NCI-H2029 treated with DMSO at 0.1 percent for 48 hours (cell line): ENCODE measurements at regions not wholly inside any gene's neighbourhood (a gene's known extent, or its start where the extent isn't known, plus 50 kb on each side); places are given as distances from the start of the nearest gene placed in this dataset.
"Not testable (repeated sequence)": the region's sequence is repeated elsewhere in the genome, so short reads cannot be mapped to it uniquely, and the experiment has no call there.

ENCODE experiments used
- DNase-seq: peaks from one replicate; lab custom pipeline; 2025; lab: John Stamatoyannopoulos, UW

- DNase-seq: not testable (repeated sequence)
Measured at GRCh38 chr9:102174202-102174601, 435.8 kb upstream of the GRIN3A start.

- DNase-seq: no peak
Measured at GRCh38 chr9:102164247-102164646, 425.8 kb upstream of the GRIN3A start.

DNA sequence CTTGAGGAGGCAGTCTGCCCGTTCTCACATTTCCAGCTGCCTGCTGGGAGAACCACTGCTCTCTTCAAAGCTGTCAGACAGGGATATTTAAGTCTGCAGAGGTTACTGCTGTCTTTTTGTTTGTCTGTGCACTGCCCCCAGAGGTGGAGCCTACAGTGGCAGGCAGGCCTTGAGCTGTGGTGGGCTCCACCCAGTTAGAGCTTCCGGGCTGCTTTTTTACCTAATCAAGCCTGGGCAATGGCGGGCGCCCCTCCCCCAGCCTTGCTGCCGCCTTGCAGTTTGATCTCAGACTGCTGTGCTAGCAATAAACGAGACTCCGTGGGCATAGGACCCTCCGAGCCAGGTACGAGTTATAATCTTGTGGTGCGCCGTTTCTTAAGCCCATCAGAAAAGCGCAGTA, 414.6 kb upstream of the GRIN3A start:
- DNase-seq: not testable (repeated sequence)

DNA sequence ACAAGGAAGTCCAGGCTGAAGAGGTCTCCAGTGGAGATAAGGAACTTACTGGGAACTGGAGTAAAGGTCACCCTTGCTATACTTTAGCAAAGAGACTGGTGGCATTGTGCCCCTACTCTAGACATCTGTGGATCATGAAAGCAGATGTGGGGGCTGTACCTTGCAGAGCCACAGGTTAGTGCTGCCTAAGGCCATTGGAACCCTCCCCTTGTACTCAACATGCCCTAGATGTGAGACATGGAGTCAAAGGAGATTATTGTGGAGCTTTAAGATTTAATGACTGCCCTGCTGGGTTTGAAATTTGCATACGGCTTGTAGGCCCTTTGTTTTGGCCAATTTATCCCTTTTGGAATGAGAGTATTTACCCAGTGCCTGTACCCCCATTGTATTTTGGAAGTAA, 397.3 kb upstream of the GRIN3A start:
- DNase-seq: no peak

DNA sequence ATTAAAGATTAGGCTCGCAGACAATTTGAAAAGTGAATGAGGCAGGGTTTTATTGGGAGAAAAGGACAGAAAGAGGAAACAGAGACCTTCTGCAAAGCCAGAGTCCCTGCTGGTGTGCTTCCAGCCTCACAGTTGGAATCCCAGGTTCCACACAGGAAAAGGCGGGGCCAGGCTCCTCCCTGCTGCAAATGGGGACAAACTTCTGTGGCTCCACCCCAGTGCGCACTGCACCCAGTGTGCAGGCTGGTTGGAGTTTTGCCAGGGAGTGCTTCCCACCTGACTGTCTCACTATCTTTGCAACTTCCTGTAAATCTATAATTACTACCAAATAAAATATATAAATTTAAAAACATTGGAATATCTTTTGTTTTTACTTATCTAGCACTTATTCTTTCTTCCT, 386.0 kb upstream of the GRIN3A start:
- DNase-seq: no peak

GRCh38 chr9:102114557-102114956, 376.1 kb upstream of the GRIN3A start:
- no peak for DNase-seq

DNA sequence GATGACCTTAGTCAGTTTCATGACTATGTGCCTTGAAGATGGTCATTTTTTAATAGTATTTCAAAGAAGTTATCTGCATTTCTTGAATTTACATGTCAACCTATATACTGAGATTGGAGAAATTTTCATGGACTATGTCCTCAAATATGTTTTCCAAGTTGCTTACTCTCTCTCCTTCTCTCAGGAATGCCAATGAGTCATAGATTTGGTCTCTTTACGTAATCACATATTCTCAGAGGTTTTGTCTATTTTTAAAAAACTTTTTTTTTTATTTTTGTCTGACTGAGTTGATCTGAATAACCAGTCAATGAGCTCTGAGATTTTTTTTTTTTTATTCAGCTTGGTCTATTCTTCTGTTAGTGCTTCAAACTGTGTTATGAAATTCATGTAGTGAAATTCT, 374.7 kb upstream of the GRIN3A start:
- no peak for DNase-seq

- DNase-seq: no peak
Measured at GRCh38 chr9:102106439-102106838, 368.0 kb upstream of the GRIN3A start.

GRCh38 chr9:102101723-102102122, 363.3 kb upstream of the GRIN3A start:
- DNase-seq: no peak

DNA sequence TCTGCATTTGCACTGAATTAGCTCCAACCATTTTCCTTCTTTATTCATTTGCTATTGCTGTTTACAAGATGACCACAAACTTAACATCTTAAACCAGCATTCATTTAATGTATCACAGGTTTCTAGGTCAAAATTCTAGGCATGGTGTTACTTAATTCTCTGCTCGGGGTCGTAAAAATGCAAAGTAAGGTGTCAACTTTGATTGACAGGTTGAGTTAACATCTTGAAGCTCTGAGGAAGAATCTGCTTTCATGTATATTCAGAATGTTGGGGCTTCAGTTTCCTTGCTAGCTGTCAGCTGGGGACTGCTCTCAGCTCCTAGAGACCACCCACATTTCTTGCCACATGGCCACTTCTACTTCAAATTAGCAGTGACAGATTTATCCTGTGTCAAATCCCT, 348.7 kb upstream of the GRIN3A start:
- DNase-seq: no peak

DNA sequence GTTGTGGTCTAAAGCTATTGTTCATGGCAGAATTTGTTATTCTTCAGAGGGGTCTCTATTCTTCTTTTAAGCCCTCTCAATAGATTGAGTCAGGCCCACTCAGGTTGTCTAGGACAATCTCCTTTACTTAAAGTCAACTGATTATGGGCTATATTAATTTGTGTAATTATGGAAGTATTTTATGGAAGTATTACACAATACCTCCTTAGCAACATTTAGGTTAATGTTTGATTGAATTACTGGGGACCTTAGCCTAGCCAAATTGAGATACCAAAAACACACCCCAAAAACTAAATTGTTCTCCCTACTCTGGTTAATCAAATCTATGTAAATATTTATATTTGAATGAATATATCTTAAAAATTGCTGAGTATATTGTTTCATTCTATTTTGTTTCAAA, 347.1 kb upstream of the GRIN3A start:
- DNase-seq: no peak

DNA sequence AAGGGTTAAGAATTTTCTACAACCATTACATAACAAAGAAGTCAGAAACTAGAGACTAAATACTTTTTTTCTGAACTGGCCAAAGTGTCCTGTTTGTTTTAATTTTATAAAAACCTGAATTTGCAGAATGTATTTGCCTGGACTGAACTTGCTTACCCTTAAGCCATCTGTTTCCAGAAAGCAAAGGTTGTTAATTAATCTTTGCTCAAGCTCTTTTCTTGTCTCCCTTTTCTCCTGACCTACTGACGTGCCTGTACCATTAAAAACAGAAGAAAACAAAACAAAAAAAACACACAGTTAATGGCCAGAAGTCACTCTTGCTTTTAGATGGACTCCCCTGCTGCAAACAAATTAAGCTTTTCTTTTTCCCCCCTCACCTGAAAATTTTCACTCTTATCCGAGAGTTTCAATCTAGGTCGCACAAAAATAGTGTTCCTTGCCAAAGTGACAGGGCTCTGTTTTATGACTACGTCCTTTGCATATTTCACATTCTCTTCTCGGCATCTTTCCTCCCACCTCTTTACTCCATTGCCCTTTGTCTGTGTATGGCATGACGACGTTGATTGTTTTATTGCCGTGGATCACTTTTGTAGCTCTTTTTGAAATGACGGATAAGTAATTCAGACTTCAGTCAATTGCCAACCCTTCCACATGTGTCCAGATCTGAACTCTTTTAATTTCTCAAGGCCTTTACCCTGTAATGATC, 333.8 kb upstream of the GRIN3A start:
- no peak for DNase-seq

- no peak for DNase-seq
Measured at GRCh38 chr9:102069969-102070368, 331.5 kb upstream of the GRIN3A start.

GRCh38 chr9:102054811-102055210, 316.4 kb upstream of the GRIN3A start:
- DNase-seq: no peak

DNA sequence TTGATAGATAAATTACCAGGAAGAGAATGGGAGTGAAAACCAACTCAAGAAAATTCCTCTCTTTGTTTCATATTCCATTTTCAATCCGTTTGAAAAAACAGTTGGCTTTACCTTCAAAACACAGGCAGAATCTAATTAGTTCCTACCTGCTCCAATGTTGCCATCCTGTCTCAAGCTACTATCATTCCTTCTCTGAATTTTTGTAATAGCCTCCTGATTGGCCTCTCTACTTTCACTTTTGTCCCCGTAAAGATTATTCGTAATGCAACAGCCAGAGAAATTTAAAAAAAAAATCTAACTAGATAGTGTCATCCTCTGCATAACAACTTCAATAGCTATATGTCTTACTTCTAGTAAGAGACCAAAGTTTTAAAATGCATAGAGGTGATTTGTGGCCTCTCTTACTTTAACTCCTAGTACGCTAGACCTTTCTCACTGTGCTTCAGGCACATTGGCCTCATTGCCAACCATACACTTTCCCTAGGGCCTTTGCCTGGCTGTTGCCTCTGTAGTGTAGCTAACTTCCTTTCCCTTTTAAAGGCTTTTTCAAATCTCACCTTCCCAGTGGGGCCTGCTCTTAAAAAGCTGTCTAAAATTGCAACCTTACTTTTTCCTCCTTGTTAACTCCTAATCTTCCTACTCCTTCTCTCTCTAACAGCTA, 311.3 kb upstream of the GRIN3A start:
- DNase-seq: no peak

GRCh38 chr9:102047549-102047948, 309.1 kb upstream of the GRIN3A start:
- DNase-seq: no peak

GRCh38 chr9:102044133-102044532, 305.7 kb upstream of the GRIN3A start:
- no peak for DNase-seq

- DNase-seq: no peak
Measured at GRCh38 chr9:102038006-102038405, 299.6 kb upstream of the GRIN3A start.

GRCh38 chr9:102035929-102036328, 297.5 kb upstream of the GRIN3A start:
- peak; percentile 16 for DNase-seq

DNA sequence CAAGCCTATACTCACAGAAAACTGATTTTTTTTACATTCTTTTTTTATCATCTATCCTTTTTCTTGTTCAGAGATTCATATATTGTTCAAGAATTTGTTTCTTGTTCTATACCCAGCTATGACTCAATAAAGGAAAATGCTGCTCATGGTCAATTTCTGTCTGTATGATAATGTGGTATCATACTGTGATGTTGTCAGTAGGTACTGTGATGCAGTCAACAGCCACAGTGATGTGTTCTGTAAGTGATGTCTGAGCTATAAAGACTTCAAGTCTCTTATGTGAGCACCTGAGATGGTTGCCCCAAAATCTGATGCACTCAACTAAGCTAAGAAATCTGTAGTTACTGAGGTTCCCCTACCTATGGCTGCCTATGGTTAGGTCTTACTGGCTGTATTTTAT, 294.2 kb upstream of the GRIN3A start:
- DNase-seq: no peak

DNA sequence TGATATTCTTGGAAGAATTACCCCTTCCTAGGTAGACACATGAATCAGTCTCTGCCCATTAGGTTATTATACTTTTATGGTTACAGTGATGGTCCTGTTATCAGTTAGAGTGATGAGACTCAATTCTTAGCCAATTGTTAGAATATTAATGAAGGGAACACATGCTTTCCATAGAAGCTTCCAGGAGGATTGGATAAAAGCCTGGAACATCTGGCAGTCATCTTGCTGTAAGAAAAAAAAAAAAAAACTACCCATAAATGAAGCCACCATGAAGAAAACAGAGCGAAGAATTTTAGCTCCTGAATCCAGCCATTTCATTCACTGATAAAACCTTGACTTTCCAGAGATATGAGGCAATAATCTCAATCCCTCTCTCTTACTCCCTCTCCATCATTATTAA, 262.5 kb upstream of the GRIN3A start:
- no peak for DNase-seq

DNA sequence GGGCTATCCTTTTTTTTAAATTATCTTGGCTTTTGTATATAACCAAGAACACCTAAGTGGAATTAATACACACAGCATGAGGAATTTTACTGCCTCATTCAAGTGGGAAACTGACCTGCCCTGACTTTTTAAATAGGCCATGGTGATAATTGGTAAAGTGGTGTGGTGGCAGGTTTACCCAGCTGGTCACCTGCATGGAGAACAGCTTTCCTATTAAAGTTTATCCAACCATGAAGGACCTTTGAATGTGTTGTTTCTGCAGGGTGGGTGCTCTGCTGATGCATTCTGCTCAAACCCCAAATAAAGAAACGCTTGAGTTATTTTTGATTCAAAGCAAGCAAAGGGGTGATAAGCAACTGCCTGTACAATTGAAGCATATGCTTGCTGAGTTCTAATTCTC, 261.0 kb upstream of the GRIN3A start:
- DNase-seq: peak; percentile 3

DNA sequence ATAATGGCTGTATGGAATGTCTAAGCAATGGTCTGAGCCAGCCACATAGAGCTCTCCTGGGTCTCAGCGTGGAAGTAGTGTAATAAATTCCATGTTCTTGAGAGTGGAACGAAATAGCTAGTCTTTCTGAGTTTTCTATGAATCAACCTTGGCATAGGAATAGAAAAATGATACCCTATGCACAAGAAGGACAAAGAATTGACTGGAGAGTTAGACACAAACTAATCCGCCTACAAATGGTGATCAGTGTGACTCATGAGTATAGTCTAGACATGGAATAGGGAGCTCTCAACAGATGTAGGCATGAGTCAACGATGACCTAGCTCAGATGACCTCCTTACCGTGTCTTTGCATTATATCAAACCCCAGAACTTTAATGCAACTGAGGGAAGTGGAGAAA, 256.8 kb upstream of the GRIN3A start:
- DNase-seq: no peak

- no peak for DNase-seq
Measured at GRCh38 chr9:101993771-101994170, 255.3 kb upstream of the GRIN3A start.
